Activated naive CD4-positive, alpha-beta T cell treated with Interleukin-2 at 50 U/mL for 16 hours (primary cell): ENCODE measurements at regions not wholly inside any gene's neighbourhood (a gene's known extent, or its start where the extent isn't known, plus 50 kb on each side); places are given as distances from the start of the nearest gene placed in this dataset.
A peak's percentile ranks its signal among the peaks of the same experiment; 100 is the strongest.

Experiments used
- DNase-seq: peaks from one replicate; pipeline ENCODE4 v3.0.0-alpha.2; 2020

DNA sequence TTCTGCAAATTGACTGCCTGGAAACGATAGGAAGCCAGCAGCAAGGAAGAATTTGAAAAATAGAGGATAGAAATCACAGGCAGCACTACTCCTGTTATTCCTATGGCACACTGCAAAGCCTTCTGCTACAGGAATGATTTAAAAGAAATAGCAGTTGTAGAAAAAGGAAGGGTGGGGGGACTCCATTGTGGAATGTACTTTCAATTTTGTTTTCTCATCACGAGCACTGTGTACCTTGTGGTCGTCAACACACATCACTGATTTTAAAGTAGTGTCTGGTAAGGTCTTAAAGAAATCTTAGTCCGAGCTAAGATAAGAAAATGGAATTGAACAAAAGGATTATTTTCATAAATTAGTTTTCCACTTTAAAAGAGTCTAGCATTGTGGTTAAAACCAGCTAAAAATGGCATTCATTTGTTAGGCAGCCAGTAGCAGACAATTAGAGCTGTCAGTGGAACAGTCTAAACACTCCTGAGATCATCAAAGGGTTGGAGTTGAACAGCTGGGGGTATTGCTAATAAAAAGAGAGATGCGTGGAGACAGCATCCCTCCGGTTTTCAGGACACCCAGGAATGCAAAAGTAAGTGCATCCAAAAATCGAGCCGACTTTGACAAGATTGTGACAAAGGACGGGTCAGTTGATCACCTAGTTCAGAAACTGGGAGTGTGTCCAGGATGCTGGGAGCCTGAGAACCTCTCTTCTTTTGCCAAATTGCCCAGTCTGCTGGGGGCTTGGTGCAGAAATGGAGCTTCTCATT is 97.8 kb upstream of the WWC1 start:
- DNase-seq: no peak

DNA sequence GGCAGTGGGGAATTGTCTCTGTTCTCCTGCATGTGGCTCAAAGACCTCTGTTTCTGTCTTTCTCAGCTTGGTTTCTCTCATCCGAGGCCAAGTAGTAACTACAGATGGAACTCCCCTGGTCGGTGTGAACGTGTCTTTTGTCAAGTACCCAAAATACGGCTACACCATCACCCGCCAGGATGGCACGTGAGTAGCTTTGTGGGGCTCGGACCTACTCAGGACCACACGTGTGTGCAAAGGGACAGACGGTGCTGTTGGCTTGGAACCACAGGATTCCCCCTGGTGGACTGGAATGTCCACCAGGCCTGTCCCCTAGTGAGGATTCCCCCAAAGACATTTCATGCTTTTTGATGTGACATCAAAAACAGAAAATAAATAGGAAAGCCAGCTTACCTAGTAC is 96.3 kb upstream of the WWC1 start:
- no peak for DNase-seq

DNA sequence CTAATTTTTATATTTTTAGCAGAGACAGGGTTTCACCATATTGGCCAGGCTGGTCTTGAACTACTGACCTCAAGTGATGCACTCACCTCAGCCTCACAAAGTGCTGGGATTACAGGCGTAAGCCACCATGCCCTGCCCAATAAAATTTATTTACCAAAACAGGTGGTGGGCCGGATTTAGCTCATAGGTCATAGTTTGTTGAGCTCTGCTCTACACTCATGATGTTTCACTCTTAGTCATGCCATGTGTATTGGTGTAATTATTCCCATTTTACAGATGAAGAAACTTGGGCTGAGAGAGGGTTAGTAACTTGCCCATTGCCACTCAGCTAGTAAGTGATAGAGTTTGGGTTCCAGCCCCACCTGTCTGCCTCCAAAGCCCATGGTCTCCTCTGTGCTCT is 93.1 kb upstream of the WWC1 start:
- no peak for DNase-seq

DNA sequence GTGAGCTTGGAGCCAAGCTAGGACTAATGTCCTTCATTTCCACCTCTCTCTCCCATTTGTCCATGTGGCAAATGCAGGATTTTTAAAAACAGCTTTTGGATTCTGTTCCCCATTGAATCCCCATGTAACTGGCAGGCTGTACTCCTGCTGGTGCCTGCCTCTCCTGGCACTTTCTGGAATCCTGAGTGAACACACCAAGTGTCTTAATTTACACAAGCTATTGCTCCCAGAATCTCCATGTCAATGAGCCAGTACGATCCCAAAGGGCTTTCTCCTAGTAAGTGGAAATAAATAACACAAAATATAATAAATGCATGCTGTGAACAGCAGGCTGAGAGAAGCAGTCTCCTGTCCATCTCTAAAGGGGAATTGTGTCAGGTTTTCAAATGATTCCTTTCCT is 88.4 kb upstream of the WWC1 start:
- no peak for DNase-seq

DNA sequence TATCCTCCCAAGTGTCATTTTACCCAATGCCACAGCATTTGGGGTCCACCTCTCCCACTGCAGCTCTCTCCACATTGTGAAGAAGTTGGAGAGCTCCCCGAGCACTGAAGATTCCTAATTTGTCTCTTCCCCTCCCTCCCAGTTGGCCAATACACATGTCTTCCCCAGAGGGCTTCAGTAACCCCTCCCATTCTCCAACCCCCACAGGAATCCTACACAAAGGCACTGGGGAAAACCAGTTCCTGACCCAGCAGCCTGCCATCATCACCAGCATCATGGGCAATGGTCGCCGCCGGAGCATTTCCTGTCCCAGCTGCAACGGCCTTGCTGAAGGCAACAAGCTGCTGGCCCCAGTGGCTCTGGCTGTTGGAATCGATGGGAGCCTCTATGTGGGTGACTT is 87.3 kb upstream of the WWC1 start:
- DNase-seq: no peak

DNA sequence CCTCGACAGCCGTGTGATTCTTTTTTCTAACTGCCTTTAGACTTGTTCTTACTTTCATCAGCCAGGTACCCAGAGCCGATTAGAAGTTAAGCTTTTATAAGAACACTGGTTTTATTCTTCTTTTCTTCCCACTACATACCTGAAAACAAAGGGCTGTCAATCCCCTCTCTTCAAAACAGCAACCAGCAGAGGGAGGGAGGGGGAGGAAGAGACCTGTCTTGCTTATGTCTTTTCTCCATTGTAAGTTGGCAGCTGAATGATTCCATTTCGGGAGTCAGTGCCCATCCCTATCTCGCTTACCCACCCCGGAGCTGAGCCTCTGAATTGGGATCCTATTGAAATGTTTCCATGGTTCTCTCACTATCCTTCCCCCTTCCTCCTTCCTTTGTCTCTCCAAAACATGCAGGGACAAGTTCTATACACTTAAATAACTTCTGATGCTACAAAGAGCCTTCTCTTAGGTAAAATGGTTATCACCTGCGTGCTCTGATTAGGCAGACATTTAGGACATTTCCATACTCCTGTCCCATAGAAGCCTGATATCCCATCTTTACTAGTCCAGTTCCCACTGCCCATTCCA is 83.9 kb upstream of the WWC1 start:
- DNase-seq: no peak

DNA sequence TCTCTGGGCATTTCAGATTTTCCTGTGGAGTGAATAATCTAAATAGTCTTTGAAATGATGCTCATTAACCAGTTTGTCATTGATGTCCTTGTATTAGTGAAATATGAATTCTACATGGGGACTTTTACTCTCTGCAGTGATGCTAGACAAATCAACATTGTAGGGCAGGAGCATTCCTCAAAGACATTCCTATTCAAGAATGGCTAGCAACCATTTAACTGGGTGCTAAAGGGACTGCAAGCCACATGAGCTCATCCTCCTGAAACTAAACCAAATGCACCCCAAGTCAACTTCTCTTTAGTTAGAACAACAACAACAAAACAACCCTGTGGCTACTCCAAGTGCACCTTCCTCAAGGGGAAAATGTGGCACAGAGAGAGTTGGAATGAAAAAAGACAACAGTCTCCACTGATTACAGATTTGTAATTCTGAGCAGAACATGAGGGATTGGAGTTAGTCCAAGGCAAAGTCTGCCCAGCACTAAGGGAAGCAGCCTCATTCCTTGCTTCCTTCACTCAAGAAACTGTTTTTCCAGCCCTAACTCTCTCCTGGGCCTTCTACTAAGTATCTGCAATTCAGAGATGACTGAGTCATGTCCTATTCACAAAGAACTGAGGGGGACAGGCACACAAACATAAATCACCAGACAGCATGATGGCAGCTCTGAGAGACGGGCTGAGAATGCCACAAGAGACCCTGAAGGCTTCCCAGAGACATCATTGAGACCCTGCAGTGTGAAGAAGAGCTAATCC is 82.0 kb upstream of the WWC1 start:
- DNase-seq: no peak

DNA sequence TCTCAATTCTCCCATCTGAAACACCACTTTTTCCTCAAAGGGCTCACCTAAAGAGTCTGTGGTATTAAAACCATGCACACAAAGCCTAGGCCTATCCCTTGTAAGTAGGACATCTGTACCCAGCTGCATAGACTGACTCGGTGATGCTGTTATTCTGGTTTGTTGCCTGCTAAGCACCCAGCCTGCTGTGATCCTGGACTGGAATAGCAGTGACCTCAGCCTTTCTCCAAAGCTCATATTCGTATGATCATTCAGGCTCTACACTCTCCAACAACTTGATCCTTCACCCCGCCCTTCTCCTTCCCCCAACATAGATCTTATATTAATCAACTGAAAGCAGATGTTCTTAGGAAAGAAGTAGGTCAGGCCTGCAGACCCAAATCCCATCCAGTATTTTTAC is 81.4 kb upstream of the WWC1 start:
- no peak for DNase-seq

DNA sequence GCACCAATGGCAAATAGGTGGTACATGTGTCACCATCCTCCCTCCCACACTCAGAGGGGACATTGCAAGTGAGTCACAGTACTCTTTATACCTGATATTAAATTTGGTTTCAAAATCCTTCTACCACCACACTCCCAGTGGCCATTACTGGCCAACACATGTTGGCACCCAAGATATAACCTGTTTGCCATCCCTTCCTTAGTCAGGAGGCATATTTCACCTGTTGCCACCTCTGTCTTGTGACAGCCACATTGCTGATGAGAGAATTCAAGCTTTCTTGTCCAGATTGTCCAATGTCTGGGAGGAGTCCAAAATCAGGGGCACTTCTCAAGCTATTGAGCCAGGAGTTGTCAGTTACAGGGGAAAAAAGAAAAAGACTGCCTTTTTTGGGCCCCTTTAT is 80.2 kb upstream of the WWC1 start:
- DNase-seq: no peak

DNA sequence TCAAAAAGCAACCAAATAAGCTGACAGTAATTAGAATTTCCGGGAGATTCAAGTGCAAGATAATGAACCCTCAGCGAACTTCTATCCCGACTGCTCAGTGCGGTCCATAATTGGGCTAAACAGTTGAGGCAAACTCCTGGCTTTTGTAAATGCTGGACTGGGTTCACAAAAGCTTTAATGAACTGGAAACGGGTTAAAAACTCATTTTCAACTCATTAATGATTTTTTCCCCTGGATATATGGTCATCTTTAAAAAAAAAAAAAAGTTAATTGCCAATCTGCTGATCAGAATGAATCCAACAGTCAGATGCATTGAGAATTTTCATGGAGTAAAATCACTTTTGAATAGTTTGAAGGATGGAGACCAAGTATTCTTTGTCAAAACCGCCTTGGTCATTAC is 79.5 kb upstream of the WWC1 start:
- no peak for DNase-seq

DNA sequence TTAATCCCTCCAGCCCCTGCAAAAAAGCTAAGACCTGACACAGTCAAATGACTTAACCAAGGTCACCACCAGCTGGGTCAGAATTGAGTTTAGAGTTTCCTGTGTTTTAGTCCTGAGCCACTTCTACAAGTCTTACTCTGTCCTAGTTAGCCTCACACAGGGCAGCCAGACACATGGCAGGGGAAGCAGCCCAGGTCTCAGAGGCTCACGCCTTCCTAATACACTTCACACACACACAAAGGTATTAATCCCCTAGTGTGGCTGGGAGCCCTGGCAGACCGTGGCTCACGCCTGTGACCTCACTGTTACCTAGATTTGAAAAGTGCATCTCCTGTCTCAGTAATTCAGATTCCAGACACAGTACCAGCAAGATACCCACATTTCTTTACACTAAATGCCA is 77.4 kb upstream of the WWC1 start:
- no peak for DNase-seq

DNA sequence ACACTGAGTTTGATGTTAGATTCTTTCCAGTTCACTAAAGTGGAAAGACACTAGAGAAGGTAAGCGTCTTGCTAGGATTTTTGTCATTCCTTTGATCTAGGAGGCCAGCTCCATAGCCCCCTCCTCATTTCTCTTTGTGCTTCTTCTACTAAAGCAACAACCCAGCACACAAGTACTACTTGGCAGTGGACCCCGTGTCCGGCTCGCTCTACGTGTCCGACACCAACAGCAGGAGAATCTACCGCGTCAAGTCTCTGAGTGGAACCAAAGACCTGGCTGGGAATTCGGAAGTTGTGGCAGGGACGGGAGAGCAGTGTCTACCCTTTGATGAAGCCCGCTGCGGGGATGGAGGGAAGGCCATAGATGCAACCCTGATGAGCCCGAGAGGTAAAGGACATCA is 76.6 kb upstream of the WWC1 start:
- DNase-seq: no peak

DNA sequence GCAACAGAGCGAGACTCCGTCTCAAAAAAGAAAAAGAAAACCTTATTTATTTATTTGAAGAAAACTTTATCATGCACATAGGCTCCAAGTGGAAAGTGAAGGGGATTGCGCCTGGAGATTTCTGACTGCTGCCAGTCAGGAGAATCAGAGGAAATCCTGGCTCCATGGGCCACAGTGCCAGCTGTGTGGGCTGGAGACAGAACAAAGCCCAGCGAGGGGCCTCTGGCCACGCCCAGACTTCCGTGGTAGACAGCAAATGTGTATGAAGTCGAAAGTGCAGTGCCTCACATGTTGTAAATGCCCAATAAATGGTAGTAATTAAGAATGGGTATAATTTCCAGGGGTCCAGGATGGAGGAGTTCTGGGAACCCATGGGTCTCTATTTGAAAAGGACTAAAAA is 75.8 kb upstream of the WWC1 start:
- no peak for DNase-seq

DNA sequence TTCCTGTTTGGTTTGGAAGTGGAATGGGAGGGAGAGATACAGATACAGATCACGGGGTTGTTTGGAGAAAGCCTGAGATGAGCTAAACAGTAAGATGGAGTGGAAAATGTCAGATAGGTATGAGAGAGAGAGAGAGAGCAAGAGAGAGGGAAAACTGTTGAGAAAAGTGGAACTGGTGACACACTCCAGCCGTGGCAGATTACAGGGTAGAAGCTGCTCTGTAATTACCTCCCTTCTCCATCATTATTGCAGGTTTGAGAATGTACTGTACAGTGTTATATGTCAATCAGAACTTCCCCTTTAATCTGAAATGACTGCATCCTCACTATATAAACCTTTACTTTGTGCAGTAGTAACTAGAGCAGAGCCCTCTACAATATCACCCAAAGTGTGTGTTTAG is 74.5 kb upstream of the WWC1 start:
- DNase-seq: no peak

DNA sequence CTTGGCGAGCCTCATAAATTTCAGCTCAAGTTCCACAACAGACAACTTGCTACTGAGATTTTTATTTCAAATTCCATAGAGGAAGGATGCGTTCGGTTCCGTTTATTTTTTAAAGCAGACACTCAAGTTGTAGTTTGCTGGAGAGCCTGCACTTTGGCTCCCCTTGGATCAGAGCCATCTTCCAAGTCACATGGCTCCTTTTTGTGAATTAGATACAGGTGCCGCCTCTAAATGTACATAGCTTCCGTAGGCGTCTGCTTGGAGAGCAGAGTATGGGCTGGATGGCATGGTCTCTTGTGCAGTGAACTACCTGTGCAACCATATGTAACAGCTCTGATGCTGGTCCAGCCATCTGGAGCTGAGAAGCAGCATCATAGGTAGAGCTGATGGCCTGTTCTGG is 73.9 kb upstream of the WWC1 start:
- no peak for DNase-seq

DNA sequence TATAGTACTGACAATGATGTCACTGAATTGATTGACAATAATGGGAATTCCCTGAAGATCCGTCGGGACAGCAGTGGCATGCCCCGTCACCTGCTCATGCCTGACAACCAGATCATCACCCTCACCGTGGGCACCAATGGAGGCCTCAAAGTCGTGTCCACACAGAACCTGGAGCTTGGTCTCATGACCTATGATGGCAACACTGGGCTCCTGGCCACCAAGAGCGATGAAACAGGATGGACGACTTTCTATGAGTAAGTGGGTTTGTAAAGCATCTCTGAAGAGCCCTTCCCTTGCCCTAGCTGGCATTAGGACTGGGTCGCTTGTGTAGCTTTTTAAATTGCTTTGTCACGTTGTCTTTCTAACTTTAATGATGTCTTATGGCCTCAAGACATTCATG is 72.7 kb upstream of the WWC1 start:
- no peak for DNase-seq

DNA sequence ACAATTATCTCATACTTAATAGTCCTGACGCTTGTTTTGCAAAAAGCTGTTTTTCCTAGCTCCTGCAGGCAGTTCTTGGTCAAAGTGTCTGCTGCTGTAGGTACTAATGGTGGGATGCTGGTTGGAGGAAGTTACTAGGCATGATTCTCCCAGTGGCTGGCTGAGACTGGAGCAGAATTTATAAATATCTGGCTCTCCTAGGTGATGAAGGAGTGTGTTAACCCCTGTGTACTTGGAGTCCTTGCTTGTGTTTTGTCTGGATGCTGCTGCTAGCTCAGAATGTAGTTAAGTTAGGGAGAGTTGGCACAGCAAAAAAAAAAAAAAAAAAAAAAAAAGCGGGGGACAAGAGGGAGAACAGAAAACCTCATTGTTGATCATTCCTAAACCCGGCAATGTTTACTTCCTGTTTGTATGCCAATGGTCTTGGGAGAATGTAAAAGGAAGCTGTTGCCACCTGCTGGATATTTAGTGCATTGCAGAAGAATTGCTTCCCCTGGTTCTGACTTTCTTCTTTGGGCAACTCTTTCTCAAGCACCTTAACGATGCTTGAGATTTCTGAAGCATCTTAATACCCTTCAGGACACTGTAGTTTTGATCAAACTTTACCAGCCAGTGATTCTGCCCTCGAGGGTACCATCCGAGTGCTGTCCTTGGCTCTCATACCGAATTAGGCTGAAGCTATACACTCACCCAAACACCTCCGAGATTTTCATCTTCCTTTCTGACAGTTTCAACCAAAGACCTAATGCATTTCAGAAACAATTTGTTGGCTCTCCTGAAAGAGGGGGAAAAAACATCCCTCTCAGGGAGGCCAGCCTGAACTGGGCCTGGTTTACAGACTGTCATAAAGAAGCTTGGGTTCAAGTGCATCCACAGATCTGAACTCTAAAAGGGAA is 71.7 kb upstream of the WWC1 start:
- peak; percentile 9 for DNase-seq

DNA sequence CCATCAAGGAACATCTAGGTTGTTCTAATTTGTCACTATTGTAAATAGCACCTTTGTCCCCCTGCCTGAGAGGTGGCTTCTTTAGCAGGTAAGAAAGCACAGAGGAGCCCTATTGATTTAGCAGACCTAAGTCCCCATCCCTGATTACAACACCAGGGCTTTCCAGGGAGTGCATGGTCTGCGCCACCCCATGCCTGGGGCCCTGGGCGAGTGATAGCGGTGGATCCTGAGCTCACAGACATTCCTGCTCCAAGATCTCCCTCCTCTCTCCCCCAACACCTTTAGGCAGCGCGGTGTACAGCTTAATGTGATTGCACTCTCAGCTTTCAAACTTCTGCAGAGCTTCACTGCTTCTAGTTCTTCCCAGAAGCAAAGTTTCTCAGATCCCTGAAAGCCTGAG is 67.4 kb upstream of the WWC1 start:
- no peak for DNase-seq

DNA sequence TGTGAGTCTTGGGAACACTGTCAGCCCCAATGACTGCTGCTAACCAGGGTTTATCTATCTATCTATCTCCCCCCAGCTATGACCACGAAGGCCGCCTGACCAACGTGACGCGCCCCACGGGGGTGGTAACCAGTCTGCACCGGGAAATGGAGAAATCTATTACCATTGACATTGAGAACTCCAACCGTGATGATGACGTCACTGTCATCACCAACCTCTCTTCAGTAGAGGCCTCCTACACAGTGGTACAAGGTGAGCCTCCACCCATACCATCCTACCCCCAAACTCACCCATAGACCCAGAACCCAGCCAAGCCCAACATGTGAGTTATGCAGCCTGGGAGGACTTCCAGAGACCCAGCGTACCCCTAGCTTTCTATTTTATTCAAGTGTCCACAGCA is 65.4 kb upstream of the WWC1 start:
- no peak for DNase-seq

DNA sequence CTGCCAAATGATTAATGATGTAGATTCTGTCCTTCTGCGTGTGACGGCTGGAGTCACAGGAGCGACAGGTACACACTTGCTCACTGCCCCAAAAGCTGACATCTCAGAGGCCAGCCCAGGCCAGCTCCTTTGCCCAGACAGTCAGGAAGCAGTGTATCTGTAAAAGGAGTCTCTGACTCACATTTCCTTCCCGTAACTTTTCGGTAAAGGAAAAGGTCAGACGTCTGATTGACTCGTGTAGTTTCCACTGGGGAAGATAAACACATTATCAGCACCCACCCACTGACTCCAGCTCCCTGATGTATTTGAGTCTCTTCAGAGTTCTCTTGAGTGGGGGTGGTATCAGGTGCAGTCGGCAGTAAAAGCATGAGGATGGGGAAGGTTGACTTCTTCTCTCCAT is 64.4 kb upstream of the WWC1 start:
- no peak for DNase-seq

DNA sequence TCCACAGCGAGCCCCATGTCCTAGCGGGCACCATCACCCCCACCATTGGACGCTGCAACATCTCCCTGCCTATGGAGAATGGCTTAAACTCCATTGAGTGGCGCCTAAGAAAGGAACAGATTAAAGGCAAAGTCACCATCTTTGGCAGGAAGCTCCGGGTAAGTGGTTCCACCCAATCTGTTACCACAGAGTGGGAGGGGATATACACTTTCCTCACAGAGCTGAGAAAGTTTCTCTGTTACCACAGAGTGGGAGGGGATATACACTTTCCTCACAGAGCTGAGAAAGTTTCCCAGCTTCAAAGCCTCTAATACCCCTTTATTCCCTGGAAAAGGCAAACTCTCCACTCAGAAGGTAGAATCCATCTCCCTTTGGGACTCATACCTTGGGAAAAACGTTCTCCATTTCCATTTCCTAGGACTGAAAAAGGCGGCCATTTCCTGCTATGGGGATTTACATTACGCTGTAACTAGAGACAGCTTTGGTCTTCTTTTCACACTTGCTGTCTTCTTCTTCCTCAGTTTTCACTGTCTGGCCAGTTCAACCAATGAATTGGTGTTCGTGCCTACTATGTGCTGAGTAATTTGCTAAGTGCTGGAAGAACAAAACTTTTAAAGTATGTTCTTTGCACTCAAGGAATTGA is 63.4 kb upstream of the WWC1 start:
- no peak for DNase-seq

DNA sequence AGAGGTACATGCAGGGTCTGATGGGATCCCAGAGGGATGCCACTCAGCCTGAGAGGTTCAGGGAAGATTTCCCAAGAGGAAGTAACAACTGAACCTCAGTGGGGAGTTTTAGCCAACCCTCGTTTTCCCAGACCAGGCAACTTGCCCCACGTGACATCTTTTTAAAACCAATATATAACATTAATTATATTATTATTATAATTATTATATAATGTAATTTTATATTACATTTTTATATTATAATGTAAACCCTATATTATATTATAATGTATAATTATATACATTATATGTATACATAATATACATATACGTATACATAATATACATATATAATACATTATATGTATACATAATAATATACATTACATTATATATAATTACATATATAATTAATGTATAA is 62.8 kb upstream of the WWC1 start:
- no peak for DNase-seq

DNA sequence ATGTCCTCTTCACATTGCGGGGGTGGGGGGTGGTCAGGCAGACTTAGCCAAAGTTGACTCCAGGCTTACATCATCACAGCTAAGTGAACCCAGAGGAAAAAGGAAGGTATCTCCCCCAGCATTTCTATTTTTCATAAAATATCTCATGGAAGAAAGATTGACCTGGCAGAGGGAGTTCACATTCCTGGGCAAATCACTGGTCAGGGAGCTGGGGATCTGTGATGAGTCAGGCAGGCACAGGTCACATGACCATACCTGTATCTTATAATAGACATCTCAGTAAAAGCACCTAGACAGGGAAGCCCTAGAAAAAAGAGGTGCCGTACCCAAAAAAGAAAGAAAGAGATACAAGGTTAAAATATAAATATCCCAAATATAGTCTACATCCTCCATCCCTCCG is 57.3 kb upstream of the WWC1 start:
- DNase-seq: no peak
